Stomach smooth muscle (tissue), 2 donors: ENCODE measurements at regions not wholly inside any gene's neighbourhood (a gene's known extent, or its start where the extent isn't known, plus 50 kb on each side); places are given as distances from the start of the nearest gene placed in this dataset.
"Not testable (repeated sequence)": the region's sequence is repeated elsewhere in the genome, so short reads cannot be mapped to it uniquely, and the experiment has no call there.

Experiments used
- H3K27ac ChIP-seq: one replicate; pipeline ENCODE4 v1.7.0; 2013; ENCODE audit warnings: mild to moderate bottlenecking, low read length, inconsistent platforms
- H3K27me3 ChIP-seq, 2 donors: one replicate each; pipeline ENCODE4 v1.7.0; 2013; ENCODE audit warnings: low read length in 2 of 2; ENCODE audit not compliant: insufficient read depth in 2 of 2, control insufficient read depth in 1 of 2
- H3K36me3 ChIP-seq, 2 donors: one replicate each; pipeline ENCODE4 v1.7.0; 2013; ENCODE audit warnings: low read length in 2 of 2; ENCODE audit not compliant: control insufficient read depth in 2 of 2, insufficient read depth in 2 of 2
- H3K4me1 ChIP-seq: one replicate; pipeline ENCODE4 v1.7.0; 2013; ENCODE audit warnings: low read length; ENCODE audit not compliant: control insufficient read depth, insufficient read depth
- H3K4me3 ChIP-seq, 2 donors: one replicate each; pipeline ENCODE4 v1.7.0; 2013; ENCODE audit warnings: low read length in 2 of 2
- H3K9ac ChIP-seq, 2 donors: one replicate each; pipeline ENCODE4 v1.7.0; 2013; ENCODE audit warnings: low read length in 2 of 2, mild to moderate bottlenecking in 1 of 2
- H3K9me3 ChIP-seq, 2 donors: one replicate each; pipeline ENCODE4 v1.7.0; 2013; ENCODE audit warnings: low read length in 2 of 2; ENCODE audit not compliant: control insufficient read depth in 2 of 2
- donor health status: healthy.
- donor health status: Pancreatic carcinoma.

- H3K27ac ChIP-seq, H3K9ac ChIP-seq, H3K9me3 ChIP-seq, H3K27me3 ChIP-seq, H3K4me3 ChIP-seq, H3K4me1 ChIP-seq, H3K36me3 ChIP-seq: not testable (repeated sequence)
Observed at GRCh38 chr2:111454404-111454803, 333.7 kb downstream of the BCL2L11 start.

- H3K9ac ChIP-seq, H3K27ac ChIP-seq: not testable (repeated sequence)
Observed at GRCh38 chr2:111455016-111456015, 334.6 kb downstream of the BCL2L11 start.

GRCh38 chr2:111457191-111457590, 336.5 kb downstream of the BCL2L11 start:
- H3K27me3 ChIP-seq, H3K27ac ChIP-seq, H3K4me1 ChIP-seq, H3K9me3 ChIP-seq, H3K9ac ChIP-seq, H3K36me3 ChIP-seq, H3K4me3 ChIP-seq: not testable (repeated sequence)

More at GRCh38 chr2:111455016-111456015, 334.6 kb downstream of the BCL2L11 start:
- H3K9me3 ChIP-seq, H3K4me1 ChIP-seq, H3K27me3 ChIP-seq, H3K36me3 ChIP-seq, H3K4me3 ChIP-seq: not testable (repeated sequence)

GRCh38 chr2:111460901-111461300, 340.2 kb downstream of the BCL2L11 start:
- not testable (repeated sequence) for H3K27ac ChIP-seq, H3K4me3 ChIP-seq, H3K4me1 ChIP-seq, H3K9ac ChIP-seq, H3K36me3 ChIP-seq, H3K9me3 ChIP-seq, H3K27me3 ChIP-seq

GRCh38 chr2:111461831-111462230, 341.1 kb downstream of the BCL2L11 start:
- H3K36me3 ChIP-seq, H3K9me3 ChIP-seq, H3K4me3 ChIP-seq, H3K27me3 ChIP-seq, H3K27ac ChIP-seq, H3K9ac ChIP-seq, H3K4me1 ChIP-seq: not testable (repeated sequence)

GRCh38 chr2:111462572-111462971, 341.9 kb downstream of the BCL2L11 start:
- H3K27ac ChIP-seq, H3K36me3 ChIP-seq, H3K9ac ChIP-seq, H3K9me3 ChIP-seq, H3K4me1 ChIP-seq, H3K27me3 ChIP-seq, H3K4me3 ChIP-seq: not testable (repeated sequence)

GRCh38 chr2:111463238-111463848, 342.6 kb downstream of the BCL2L11 start:
- not testable (repeated sequence) for H3K9ac ChIP-seq, H3K4me3 ChIP-seq, H3K36me3 ChIP-seq, H3K9me3 ChIP-seq, H3K27ac ChIP-seq, H3K4me1 ChIP-seq, H3K27me3 ChIP-seq

GRCh38 chr2:111463956-111464355, 343.2 kb downstream of the BCL2L11 start:
- not testable (repeated sequence) for H3K36me3 ChIP-seq, H3K9ac ChIP-seq, H3K9me3 ChIP-seq, H3K4me1 ChIP-seq, H3K27ac ChIP-seq, H3K4me3 ChIP-seq, H3K27me3 ChIP-seq

GRCh38 chr2:111464367-111464766, 343.7 kb downstream of the BCL2L11 start:
- not testable (repeated sequence) for H3K4me1 ChIP-seq, H3K4me3 ChIP-seq, H3K9me3 ChIP-seq, H3K27me3 ChIP-seq, H3K9ac ChIP-seq, H3K36me3 ChIP-seq, H3K27ac ChIP-seq

GRCh38 chr2:111465521-111465920, 344.8 kb downstream of the BCL2L11 start:
- H3K4me3 ChIP-seq, H3K9ac ChIP-seq, H3K27ac ChIP-seq, H3K4me1 ChIP-seq, H3K27me3 ChIP-seq, H3K9me3 ChIP-seq, H3K36me3 ChIP-seq: not testable (repeated sequence)

GRCh38 chr2:111466744-111467143, 346.0 kb downstream of the BCL2L11 start:
- H3K36me3 ChIP-seq, H3K27ac ChIP-seq, H3K9ac ChIP-seq, H3K9me3 ChIP-seq, H3K4me3 ChIP-seq, H3K27me3 ChIP-seq, H3K4me1 ChIP-seq: not testable (repeated sequence)
